Activated CD8-positive, alpha-beta memory T cell treated with anti-CD3 and anti-CD28 coated beads, Interleukin-2, amount 10 ng/mL, durations not matched to agents 7 days and 5 days (primary cell): ENCODE measurements at regions not wholly inside any gene's neighbourhood (a gene's known extent, or its start where the extent isn't known, plus 50 kb on each side); places are given as distances from the start of the nearest gene placed in this dataset.

ENCODE experiments used
- ATAC-seq: fragments of 150-1000 bp; cut with Tn5 transposase; one replicate; pipeline ENCODE4 v1.10.0; 2021; ENCODE audit warnings: moderate library complexity
- CTCF ChIA-PET: fragments of 350-600 bp; sonication (Branson Sonifier 250); formaldehyde crosslinking; loops from one replicate; lab custom pipeline; 2021; ENCODE audit warnings: antibody characterized with exemption; lab: Charles Lee
- DNase-seq: peaks from one replicate; pipeline ENCODE4 v3.0.0-alpha.2; 2020
- H3K27ac Mint-ChIP-seq: one replicate; pipeline ENCODE4 v1.8.0; 2021; ENCODE audit warnings: mild to moderate bottlenecking, mixed read lengths
- H3K27me3 Mint-ChIP-seq: one replicate; pipeline ENCODE4 v1.8.0; 2021; ENCODE audit warnings: mixed read lengths
- H3K36me3 Mint-ChIP-seq: one replicate; pipeline ENCODE4 v1.8.0; 2021; ENCODE audit warnings: mild to moderate bottlenecking, mixed read lengths
- H3K4me1 Mint-ChIP-seq: one replicate; pipeline ENCODE4 v1.8.0; 2021; ENCODE audit warnings: mixed read lengths
- H3K4me3 Mint-ChIP-seq: one replicate; pipeline ENCODE4 v1.8.0; 2021; ENCODE audit warnings: mild to moderate bottlenecking, moderate library complexity, mixed read lengths
- H3K9me3 Mint-ChIP-seq: one replicate; pipeline ENCODE4 v1.8.0; 2022; ENCODE audit warnings: low read depth, mixed read lengths

GRCh38 chr9:84170521-84171141 lies 169.9 kb downstream of the SLC28A3 start:
- Mint-ChIP-seq H3K9me3 (no peaks in the 10 kb centered on the region), H3K36me3 (no peaks in the 10 kb centered on the region), H3K4me3 (no peak overlapping the region), H3K27ac (no peak overlapping the region), H3K4me1 (no peaks in the 10 kb centered on the region), H3K27me3 (peaks cover 5% of the 10 kb centered on the region)
- CTCF ChIA-PET, result no interaction called here
- DNase-seq (no peak), ATAC-seq (no peak)

GRCh38 chr9:84173961-84174360 lies 166.6 kb downstream of the SLC28A3 start:
- Mint-ChIP-seq H3K27ac (no peak overlapping the region), H3K36me3 (no peaks in the 10 kb centered on the region), H3K4me1 (no peaks in the 10 kb centered on the region), H3K9me3 (no peaks in the 10 kb centered on the region), H3K27me3 (peaks cover 5% of the 10 kb centered on the region), H3K4me3 (no peak overlapping the region)
- DNase-seq, result no peak
- CTCF ChIA-PET, result interaction anchor here (1.1 to 2.4 kb wide), 6 partner anchors 14 to 237 kb away, joined by 3 to 15 read pairs (median 4); no protein-coding TSS in a partner anchor
- no peak for ATAC-seq

GRCh38 chr9:84174486-84174885 lies 166.1 kb downstream of the SLC28A3 start:
- Mint-ChIP-seq H3K27me3 (peaks cover 5% of the 10 kb centered on the region), H3K4me3 (no peak overlapping the region), H3K27ac (no peak overlapping the region), H3K9me3 (no peaks in the 10 kb centered on the region), H3K36me3 (no peaks in the 10 kb centered on the region), H3K4me1 (no peaks in the 10 kb centered on the region)
- DNase-seq (no peak), ATAC-seq (no peak)
- CTCF ChIA-PET, result interaction anchor here (1.1 to 2.4 kb wide), 2 partner anchors 223 to 238 kb away, joined by 3 to 10 read pairs; no protein-coding TSS in a partner anchor

- H3K4me3 Mint-ChIP-seq, result no peak overlapping the region
- CTCF ChIA-PET, result no interaction called here
These were observed 163.2 kb downstream of the SLC28A3 start for GRCh38 chr9:84177407-84177806.

GRCh38 chr9:84179531-84179930 lies 161.0 kb downstream of the SLC28A3 start:
- ATAC-seq, result no peak
- Mint-ChIP-seq H3K9me3 (no peaks in the 10 kb centered on the region), H3K27ac (no peak overlapping the region), H3K4me1 (no peaks in the 10 kb centered on the region), H3K4me3 (no peak overlapping the region), H3K36me3 (no peaks in the 10 kb centered on the region), H3K27me3 (no peaks in the 10 kb centered on the region)
- no peak for DNase-seq
- CTCF ChIA-PET, result no interaction called here

More at GRCh38 chr9:84177407-84177806, 163.2 kb downstream of the SLC28A3 start:
- no peak overlapping the region for H3K27ac Mint-ChIP-seq
- H3K9me3 Mint-ChIP-seq, result no peaks in the 10 kb centered on the region
- DNase-seq (no peak), ATAC-seq (no peak)
- H3K27me3 Mint-ChIP-seq, result peaks cover 5% of the 10 kb centered on the region
- no peaks in the 10 kb centered on the region for H3K36me3 Mint-ChIP-seq
- H3K4me1 Mint-ChIP-seq, result no peaks in the 10 kb centered on the region

- no peak for DNase-seq
- Mint-ChIP-seq H3K27ac (no peak overlapping the region), H3K27me3 (peaks cover 9% of the 10 kb centered on the region), H3K36me3 (no peaks in the 10 kb centered on the region), H3K4me3 (no peak overlapping the region), H3K9me3 (no peaks in the 10 kb centered on the region), H3K4me1 (no peaks in the 10 kb centered on the region)
- CTCF ChIA-PET, result no interaction called here
- ATAC-seq, result no peak
These were observed 153.5 kb downstream of the SLC28A3 start for GRCh38 chr9:84187090-84187489.

GRCh38 chr9:84189904-84190303 lies 150.7 kb downstream of the SLC28A3 start:
- no peaks in the 10 kb centered on the region for H3K9me3 Mint-ChIP-seq
- H3K4me1 Mint-ChIP-seq, result no peaks in the 10 kb centered on the region
- DNase-seq (no peak), ATAC-seq (no peak)
- H3K27ac Mint-ChIP-seq, result no peak overlapping the region
- CTCF ChIA-PET, result no interaction called here
- H3K27me3 Mint-ChIP-seq, result peaks cover 15% of the 10 kb centered on the region
- H3K4me3 Mint-ChIP-seq, result no peak overlapping the region
- H3K36me3 Mint-ChIP-seq, result no peaks in the 10 kb centered on the region

GRCh38 chr9:84190411-84190810 lies 150.1 kb downstream of the SLC28A3 start:
- Mint-ChIP-seq H3K4me3 (no peak overlapping the region), H3K27ac (no peak overlapping the region), H3K36me3 (no peaks in the 10 kb centered on the region), H3K4me1 (no peaks in the 10 kb centered on the region), H3K9me3 (no peaks in the 10 kb centered on the region), H3K27me3 (peaks cover 15% of the 10 kb centered on the region)
- DNase-seq (no peak), ATAC-seq (no peak)
- CTCF ChIA-PET, result no interaction called here

- CTCF ChIA-PET, result interaction anchor here (1.4 kb wide), 1 partner anchor 11 kb away, joined by 3 read pairs; no protein-coding TSS in a partner anchor
- Mint-ChIP-seq H3K36me3 (no peaks in the 10 kb centered on the region), H3K9me3 (no peaks in the 10 kb centered on the region), H3K27me3 (peaks cover 15% of the 10 kb centered on the region), H3K27ac (no peak overlapping the region), H3K4me1 (no peaks in the 10 kb centered on the region), H3K4me3 (no peak overlapping the region)
- no peak for ATAC-seq
- no peak for DNase-seq
These were observed 133.7 kb downstream of the SLC28A3 start for GRCh38 chr9:84206801-84207370.

- CTCF ChIA-PET, result no interaction called here
- Mint-ChIP-seq H3K27me3 (peaks cover 12% of the 10 kb centered on the region), H3K27ac (no peak overlapping the region), H3K9me3 (no peaks in the 10 kb centered on the region), H3K36me3 (no peaks in the 10 kb centered on the region), H3K4me1 (no peaks in the 10 kb centered on the region), H3K4me3 (no peak overlapping the region)
- DNase-seq (no peak), ATAC-seq (no peak)
These were observed 133.0 kb downstream of the SLC28A3 start for GRCh38 chr9:84207491-84207951.

GRCh38 chr9:84212246-84212645 lies 128.3 kb downstream of the SLC28A3 start:
- Mint-ChIP-seq H3K4me1 (no peaks in the 10 kb centered on the region), H3K4me3 (no peak overlapping the region), H3K9me3 (no peaks in the 10 kb centered on the region), H3K27ac (no peak overlapping the region), H3K36me3 (no peaks in the 10 kb centered on the region), H3K27me3 (no peaks in the 10 kb centered on the region)
- ATAC-seq (no peak), DNase-seq (no peak)
- CTCF ChIA-PET, result no interaction called here

GRCh38 chr9:84212982-84213381 lies 127.6 kb downstream of the SLC28A3 start:
- no peaks in the 10 kb centered on the region for H3K4me1 Mint-ChIP-seq
- H3K4me3 Mint-ChIP-seq, result no peak overlapping the region
- CTCF ChIA-PET, result no interaction called here
- no peaks in the 10 kb centered on the region for H3K9me3 Mint-ChIP-seq
- no peak overlapping the region for H3K27ac Mint-ChIP-seq
- ATAC-seq (no peak), DNase-seq (no peak)
- H3K36me3 Mint-ChIP-seq, result no peaks in the 10 kb centered on the region
- no peaks in the 10 kb centered on the region for H3K27me3 Mint-ChIP-seq

GRCh38 chr9:84216151-84216550 lies 124.4 kb downstream of the SLC28A3 start:
- Mint-ChIP-seq H3K27me3 (peaks cover 3% of the 10 kb centered on the region), H3K27ac (no peak overlapping the region)
- CTCF ChIA-PET, result no interaction called here

GRCh38 chr9:84218322-84218721 lies 122.2 kb downstream of the SLC28A3 start:
- H3K36me3 Mint-ChIP-seq, result no peaks in the 10 kb centered on the region
- no peaks in the 10 kb centered on the region for H3K9me3 Mint-ChIP-seq
- H3K4me3 Mint-ChIP-seq, result no peak overlapping the region
- no peaks in the 10 kb centered on the region for H3K4me1 Mint-ChIP-seq
- CTCF ChIA-PET, result no interaction called here
- no peak overlapping the region for H3K27ac Mint-ChIP-seq
- DNase-seq (no peak), ATAC-seq (no peak)
- peaks cover 3% of the 10 kb centered on the region for H3K27me3 Mint-ChIP-seq

More at GRCh38 chr9:84216151-84216550, 124.4 kb downstream of the SLC28A3 start:
- ATAC-seq, result no peak
- H3K36me3 Mint-ChIP-seq, result no peaks in the 10 kb centered on the region
- H3K9me3 Mint-ChIP-seq, result no peaks in the 10 kb centered on the region
- no peak overlapping the region for H3K4me3 Mint-ChIP-seq
- DNase-seq, result no peak
- H3K4me1 Mint-ChIP-seq, result no peaks in the 10 kb centered on the region
